TTC549 (cell line): ENCODE measurements at regions not wholly inside any gene's neighbourhood (a gene's known extent, or its start where the extent isn't known, plus 50 kb on each side); places are given as distances from the start of the nearest gene placed in this dataset.

Experiments used
- FAIRE-seq: peaks from 2 replicates; lab custom pipeline; 2012; peaks lifted over from hg19 to GRCh38; lab: Jason Lieb, UNC

DNA sequence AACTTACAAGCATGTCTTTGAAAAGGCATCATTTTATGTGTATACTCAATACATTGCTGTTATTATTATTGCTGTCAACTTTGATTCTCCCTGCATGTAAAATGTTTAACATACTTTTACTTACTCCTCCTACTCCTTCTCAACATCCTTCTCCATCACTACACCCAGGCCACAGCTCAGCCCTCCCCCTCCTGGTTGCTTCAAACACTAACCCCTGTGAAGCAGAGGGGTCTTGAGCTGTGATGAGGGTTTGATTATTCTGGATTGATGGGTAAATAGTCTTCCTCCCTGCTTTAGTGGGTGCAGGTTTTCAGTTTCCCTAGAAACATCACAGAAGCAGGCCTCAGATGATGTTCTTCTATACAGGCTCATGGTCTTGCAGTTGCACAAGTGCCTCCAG, 221.0 kb downstream of the OSR1 start:
- no peak for FAIRE-seq

DNA sequence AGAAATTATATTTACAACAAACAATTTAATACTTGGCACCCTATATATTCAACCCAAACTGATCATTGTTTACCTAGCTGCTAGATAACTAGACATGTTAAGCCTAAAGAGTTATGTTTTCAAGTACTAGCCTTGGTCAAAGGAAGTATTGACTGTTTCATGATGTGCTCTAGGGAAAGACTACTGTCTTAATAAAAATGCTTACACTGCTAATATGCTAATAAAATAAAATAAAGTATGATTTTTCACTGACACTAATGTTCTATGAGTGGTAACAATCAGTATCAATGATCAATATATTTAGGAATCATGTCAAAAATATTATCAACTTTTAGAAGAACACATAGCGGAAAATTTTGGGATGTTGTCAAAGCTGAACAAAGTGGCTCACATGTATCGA, 225.5 kb downstream of the OSR1 start:
- no peak for FAIRE-seq

DNA sequence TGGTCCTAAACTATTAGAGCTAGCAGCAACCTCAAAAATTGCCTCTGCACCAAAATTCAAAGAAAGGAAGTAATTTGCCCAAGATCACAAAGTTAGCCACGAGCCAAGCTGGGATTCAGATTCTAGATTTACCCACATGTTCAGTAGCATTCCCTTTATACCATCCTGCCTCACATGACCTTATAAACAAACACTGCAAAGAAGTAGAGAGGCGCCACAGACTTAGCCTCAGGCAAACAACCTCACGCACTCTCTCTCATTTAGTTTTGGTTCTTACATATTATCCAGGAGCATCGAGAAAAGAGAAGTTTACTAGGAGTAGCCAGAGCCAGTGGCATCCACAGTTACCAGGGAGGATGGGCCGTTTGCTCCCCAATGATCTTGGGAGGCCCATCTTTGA, 226.6 kb downstream of the OSR1 start:
- no peak for FAIRE-seq

DNA sequence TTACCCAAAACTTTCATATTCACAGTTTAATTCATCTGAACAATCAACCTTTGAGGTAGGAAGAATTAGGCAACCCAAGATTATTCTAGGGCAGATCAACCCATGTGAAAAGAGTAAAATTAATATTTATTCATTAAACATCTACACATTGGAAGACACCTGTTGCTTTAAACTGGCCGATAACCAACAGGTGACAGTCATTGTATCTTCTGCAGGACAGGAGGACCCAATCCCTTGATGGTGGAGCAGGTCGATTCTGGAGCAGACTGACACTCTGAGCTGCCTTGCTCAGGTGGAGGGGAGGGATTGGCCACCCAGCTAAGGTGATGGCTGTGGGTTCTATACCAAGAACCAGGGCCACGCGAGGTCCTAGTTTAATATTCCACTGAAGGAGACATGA, 230.3 kb downstream of the OSR1 start:
- no peak for FAIRE-seq

DNA sequence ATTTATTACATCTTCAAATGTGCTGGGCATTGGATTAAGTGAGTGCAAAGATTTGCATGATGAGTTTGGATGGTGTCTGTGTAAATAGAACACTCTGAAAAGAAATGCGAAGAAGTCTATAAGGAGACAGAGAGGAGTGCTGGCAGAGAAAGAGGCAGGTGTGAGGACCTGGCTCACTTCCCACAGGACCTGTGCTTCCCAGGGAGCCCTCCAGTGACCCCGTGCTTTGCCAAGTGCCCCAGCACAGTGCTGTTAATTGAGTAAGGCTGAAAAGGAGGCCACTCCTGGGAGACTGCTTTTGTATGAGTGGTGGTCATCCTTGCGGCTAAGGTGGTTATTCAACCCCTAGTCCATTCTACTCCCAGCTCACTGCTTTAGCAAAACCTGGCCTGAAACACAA, 230.8 kb downstream of the OSR1 start:
- no peak for FAIRE-seq

DNA sequence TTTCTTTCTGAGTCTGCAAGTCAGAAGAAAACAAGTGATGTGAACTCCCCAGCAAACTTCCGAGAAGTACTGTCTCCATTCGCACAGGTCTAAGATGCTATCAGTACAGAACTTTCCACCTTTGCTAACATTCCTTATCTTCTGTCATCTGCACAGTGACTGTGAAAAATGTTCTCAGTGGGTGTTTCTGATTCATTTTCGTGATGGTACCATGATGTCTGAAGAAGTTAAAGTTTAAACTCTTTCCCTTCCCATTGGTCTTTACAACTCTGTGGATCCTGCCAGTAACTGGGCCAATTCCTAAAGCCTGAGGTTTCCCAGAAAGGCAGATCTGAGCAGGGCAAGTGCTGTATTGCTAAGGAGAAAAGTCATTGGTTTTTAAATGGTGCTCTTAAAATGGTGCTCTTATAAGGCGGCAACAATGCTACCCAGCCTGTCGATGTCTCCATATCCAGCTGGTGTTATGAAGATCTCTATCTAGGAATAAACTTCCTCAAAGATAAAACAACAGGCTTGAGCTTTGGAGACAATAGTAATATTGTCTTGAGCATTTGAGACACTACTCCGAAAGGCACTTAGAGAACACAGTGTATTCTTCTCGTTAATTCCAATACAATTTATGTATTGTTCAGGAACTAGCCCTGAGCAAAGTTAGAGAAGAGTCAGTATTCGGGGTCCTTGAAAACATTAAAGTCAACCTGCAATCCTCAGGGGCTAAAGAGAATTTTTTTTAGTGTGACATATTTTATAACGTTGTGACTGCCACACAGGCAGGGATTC, 232.3 kb downstream of the OSR1 start:
- no peak for FAIRE-seq

DNA sequence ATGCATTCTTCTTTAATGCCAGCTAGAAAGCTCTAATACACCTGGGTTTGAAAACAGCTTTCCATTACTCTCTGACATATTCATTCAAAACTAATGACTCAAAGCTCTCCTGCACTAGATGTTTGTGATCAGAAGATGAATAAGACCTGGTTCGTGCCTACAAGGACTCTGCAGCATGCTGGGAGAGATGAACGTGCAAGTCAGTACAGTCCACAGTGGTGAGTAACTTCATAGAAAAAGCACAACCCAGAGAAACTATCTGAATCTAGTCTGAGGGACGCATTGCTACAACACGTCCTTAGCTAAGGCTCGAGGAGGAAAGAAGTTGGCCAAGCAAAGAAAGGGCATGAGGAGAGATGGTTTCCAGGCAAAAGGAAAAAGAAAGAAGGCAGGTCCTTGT, 234.3 kb downstream of the OSR1 start:
- no peak for FAIRE-seq

DNA sequence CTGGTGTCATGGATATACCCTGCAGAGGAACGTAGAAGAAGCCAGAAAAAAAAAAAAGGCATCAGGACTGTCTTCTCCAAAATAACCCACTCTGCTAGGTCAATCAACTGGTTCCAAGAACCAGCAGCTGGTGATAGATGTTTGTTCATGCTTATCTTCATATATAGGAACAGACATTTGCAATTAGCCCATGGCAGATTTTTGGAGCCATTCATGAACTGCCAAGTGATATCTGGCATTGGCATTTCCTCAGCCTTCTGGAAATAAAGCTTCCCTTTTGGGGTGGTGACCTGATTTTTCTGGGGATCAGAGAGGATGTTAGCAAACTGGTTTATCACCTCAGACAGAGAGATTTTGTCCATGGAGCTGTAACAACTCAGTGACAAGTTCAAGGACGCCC, 234.9 kb downstream of the OSR1 start:
- FAIRE-seq: no peak

DNA sequence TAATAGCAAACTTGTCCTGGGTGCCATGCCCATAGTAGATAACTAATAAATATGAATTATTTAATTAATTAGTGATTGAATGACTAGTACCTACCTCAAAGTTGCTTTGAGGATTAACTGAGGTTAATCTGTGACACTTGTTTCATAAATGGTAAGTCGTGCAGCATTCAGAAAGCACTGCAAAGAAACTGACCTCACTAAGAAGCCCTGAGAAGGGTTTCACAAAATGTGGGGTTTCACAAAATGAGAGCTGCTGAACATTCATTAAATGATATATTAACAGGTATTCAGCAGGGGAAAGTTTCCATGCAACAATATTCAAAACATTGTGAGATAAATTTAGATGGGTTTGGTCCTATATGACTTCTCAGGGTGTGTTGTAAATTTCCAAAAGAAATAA, 236.2 kb downstream of the OSR1 start:
- no peak for FAIRE-seq

DNA sequence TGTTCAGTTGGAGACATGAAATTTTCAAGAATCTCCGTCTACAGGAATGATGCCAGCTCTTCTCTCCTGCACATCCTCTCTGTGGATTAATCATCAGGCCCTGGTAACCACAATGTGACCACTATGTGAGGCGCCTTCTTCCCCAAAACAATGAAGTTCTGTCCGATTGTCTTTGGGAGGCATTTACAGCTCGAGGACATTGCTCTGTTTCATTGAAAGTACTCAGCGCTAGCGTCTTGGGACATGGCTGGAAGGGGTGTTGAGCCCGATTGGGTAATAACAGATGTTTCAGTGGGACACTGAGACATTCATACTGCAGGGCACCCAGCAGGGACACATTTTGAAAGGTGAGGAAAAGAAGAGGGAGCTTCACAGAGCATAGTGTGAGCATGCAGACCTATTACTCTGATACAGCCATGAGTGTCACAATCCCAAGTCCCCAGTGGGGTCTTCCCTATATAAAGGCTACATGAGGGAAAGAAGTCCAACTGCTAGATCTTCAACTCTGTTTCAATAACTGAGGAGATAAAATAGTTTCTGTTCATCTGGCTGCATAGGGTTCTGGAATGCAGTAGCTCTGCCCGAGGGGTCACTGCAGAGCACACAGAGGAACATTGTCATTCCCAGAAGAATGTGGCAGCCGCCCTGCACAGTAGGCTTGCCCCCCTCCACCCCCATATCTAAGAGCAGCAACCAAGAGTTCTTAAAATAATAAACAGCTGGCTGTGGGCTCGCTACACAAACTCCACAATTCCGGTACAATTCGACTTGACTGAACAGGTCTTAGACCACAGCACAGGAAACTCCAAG, 237.3 kb downstream of the OSR1 start:
- FAIRE-seq: no peak

DNA sequence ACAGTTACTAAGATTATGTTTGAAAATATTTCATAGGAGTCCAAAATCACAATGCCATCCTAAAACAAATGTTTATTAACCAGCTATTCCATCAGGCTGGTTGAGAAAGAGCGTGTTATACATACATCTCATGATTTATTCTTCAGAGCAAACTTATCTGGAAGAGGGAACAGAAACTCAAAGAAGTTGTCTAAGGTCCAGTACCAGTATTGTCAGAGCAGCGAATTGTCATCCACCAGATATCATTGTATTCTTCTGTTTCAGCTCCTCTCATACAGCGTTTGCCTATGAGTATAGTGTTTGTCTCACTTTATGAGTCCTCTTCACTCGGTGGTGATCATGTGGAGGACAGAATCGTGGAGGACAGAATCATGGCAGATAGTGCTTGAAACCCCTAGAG, 238.2 kb downstream of the OSR1 start:
- FAIRE-seq: no peak

DNA sequence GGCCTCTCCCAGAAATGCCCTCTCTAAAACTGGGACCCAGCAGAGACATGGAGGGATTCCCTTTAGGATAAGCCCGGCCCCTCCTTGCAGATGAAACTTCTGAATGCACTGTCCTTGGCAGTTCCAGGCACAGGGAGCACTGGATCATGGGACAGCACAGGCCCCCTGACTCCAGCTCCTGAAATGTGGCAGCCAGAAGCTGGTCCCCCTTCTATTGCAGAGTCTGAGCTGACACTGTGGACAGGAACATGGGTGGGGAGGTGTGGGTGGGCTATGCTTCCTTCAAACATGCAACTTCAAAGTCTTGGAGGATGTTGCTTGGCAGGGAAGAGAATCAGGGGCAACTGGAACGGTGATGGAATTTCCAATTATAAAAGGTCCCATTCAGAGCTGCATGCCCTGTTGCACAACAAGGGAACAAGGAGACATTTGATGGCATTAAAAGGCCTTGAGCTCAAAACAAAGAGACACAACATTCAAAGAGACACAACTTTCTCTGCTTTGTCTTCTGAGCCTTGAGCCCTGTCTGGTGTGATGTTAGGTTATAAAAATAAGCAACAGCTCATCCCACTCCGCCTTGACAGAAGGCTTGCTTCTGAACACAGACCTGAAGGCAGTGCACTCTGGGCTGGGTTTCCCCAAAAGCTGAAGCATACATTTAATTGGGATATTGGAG, 239.0 kb downstream of the OSR1 start:
- no peak for FAIRE-seq

DNA sequence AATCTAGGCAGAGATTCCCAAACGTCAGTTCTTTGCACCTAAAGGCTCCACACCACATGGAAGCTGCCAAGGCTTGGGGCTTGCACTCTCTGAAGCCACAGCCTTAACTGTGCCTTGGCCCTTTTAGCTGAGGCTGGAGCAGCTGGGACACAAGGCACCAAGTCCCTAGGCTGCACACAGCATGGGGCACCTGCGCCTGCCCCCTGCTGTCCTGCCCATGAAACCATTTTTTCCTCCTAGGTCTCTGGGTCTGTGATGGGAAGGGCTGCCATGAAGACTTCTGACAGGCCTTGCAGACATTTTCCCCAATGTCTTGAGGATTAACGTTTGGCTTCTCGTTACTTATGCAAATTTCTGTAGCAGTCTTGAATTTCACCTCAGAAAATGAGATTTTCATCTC, 241.5 kb downstream of the OSR1 start:
- FAIRE-seq: no peak

DNA sequence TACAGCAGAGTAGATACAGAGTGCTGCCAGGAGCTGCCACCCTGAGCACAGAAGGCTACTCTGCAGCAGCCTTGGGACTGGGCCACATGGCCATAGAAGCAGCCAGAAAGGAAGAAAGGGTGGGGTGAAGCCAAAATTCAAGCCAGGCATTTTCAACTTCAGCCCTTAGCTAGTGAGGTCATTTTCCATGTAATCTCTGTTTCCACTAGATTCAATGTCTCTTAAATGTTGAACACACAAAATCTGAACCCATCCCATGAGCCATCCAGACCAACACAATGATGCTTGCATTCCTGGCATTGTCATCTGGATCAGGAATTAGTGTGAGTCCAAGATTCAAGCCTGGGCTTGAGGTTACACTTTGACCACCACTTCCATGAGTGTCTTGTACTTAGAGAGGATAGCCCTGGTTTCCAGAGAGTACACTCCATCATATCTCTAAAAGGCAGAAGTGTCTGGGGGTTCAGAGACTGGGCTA, 243.6 kb downstream of the OSR1 start:
- FAIRE-seq: no peak

DNA sequence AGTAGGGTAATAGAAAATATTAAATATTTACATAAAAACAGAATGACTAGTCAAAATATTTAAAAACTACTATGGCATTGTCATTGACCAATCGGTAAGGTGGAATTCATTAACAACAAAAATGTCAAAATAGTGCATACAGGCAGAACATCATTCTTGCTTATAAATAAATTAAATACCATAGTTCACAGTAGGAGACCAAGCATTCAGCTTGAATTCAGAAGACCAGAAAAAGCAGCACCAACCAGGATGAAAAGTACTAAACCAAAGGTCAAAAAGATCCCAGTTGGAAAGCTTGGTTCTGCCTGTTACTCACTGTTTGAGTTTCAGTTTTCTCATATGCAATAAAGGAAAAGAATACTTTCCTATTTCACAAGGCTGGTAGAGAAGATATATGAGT, 244.3 kb downstream of the OSR1 start:
- no peak for FAIRE-seq

DNA sequence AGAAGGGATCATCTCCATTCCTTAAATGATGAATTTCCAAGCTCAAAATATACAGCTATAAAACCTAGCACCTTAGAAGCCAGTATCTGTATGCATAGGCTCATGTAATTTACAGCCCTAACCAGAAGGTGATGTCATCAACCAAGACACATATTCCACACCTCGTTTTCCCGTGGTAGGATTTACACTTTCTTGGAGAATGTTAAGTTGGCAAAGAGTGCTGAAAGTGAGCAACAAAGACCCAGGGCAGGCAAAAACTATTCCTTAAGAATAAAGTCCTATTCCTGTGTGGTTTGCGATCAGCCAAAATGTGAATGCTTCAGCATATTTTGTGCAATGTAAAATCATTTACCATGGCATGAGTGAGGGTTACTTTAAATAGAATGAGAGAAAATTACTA, 247.1 kb downstream of the OSR1 start:
- FAIRE-seq: no peak

DNA sequence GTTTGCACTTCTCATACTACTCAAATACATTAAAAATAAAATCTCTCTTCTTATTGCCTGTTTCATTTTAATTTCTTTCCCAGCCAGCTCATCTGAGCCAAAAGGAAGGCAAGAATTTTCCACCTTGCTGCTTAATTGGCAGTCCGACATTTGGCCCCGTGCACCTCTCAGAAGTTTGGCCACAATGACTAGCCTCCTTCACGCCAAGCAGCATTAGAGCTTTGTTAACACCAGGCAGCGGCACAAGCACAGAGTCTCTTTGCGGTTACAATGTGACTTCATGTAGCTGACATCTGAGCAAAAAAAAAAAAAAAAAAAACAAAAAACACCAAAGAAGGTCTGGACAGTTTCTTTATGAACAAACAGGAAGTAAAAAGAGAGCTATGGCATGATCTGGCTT, 248.9 kb downstream of the OSR1 start:
- FAIRE-seq: no peak

DNA sequence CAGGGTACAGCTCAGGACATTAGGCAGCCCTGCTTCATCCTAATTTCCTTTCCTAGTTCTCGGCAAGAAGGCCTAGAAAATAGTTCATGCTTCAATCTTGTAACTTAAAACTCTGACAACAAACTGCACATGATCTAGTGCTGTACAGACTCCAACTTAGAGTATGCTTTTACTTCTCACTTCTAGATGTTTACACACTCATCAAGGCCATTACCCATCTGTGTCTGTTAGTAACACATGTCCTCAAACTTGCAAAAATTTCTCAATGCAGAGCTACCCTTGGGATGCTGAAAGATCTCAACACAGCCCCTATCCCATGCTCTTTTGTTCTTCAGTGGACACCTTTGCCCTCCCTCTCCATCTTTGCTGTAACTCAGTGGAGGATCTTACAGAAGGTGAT, 252.0 kb downstream of the OSR1 start:
- no peak for FAIRE-seq

DNA sequence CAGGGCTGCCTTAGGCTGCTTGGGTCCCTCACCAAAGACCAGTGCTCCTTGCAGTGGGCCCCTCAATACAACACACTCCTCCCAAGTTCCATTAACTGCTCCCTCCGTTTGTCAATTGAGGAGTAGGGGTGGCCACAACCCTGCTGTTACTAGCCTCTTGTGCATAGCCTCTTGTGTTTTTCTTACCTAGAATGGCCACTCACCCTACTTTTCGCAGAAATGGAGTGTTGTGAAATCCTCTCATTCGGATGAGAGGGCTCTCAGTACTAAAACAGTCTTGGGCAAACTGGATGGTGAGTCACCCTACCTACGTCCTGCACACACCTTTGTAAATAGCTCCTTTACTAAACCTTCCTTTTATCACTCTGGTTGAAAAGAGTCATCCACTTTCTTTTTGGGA, 253.9 kb downstream of the OSR1 start:
- FAIRE-seq: no peak

DNA sequence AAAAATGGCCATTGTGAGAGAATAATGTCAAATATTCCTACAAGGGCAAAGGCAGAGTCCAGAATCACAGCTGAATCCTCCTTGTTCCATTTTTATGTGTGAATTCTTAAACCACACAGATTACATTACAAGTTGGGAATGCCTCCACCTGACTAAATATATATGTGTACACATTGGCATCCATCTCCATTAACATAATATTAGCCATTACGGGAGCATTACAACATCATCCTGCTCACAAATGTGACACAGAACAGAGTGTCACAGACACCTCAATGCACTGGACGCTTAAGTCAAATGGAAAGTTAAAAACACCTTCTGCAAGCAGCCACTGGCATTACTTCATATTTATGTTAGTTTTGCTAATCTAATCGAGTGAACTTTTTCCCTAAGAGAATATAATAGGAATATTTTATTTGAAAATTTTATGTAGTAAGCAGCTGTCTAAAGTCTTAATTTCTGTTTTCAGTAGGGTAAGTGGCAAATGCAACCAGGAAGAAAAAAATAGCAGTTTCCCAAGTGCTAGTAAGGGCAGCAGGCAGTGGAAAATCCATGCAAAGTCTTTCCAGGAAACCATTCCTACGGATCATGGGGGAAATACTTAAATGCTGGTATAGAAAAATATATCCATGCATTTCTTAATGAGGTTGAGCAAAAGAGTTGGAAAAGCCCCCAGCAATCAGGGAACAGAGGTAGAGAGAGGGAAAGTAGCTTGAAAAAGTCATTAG, 255.6 kb downstream of the OSR1 start:
- no peak for FAIRE-seq

DNA sequence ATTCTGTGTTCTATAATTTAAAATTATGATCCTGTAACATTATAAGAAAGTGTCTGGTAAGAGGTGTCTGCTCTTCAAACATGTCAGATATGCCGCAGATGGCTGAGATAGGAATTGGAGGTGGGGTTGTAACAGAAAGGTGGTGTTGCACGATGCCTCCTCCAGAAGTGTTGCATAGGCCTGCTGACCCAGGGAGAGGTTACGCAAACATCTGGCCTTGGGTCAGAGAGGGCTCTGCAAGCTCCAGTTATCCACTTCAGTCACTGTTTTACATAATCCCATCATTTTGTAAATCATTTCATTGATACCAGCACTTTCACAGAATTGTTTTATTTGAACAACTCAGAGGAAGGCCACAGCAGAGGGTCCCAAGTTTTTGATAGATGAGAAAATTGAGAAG, 256.5 kb downstream of the OSR1 start:
- no peak for FAIRE-seq

DNA sequence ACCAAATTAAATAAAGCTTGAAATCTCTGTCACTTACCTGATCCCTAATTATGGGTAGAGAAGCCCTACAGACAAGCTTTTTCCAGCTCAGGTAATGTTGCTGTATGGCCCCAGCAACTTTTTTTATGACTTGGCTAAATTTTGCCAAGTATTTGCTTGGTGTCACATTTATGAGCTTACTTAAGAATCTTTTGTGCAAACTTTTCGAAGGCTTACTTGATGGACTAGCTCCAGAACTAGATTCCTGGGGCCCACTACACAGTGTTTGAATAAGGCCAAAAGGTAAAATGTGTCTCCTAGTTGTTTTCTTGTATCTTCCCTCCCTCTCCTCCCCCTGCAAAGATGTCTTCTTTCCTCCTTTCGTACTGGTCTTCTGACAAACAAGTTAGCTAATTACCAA, 257.9 kb downstream of the OSR1 start:
- no peak for FAIRE-seq

DNA sequence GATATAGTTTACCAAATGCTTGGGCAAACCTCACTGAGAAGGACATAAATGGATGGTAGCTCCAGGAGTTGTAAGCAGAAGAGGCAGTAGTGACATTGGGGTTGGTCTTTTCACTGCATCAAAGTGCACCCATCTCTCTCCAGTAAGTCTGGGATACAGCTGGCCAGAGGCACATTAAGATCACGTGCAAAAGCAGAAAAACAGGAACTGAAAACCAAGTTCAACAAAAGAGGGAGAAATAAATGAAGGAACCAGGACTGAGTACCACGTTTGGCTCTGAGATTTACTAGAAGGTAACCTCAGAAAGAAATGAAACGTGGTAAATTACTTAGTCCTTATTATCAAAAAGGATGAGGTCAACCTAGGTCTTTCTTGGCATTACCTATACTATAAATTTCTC, 259.2 kb downstream of the OSR1 start:
- no peak for FAIRE-seq
